Stimulated activated CD4-positive, alpha-beta T cell treated with anti-CD3 and anti-CD28 coated beads, Interleukin-2, amount 100 ng/mL, for 24 hours (primary cell): ENCODE measurements at regions not wholly inside any gene's neighbourhood (a gene's known extent, or its start where the extent isn't known, plus 50 kb on each side); places are given as distances from the start of the nearest gene placed in this dataset.

ENCODE experiments used
- DNase-seq, 2 donors: peaks; one replicate each; pipeline ENCODE4 v3.0.0-alpha.2; 2020

- no peak for DNase-seq
Measured at GRCh38 chr6:145043926-145044500, 691.3 kb downstream of the EPM2A start.

- DNase-seq: no peak
Measured at GRCh38 chr6:145044641-145045246, 690.6 kb downstream of the EPM2A start.

GRCh38 chr6:145045582-145045981, 689.7 kb downstream of the EPM2A start:
- no peak for DNase-seq

GRCh38 chr6:145047891-145048290, 687.4 kb downstream of the EPM2A start:
- no peak for DNase-seq

- no peak for DNase-seq
Measured at GRCh38 chr6:145051661-145052060, 683.7 kb downstream of the EPM2A start.

GRCh38 chr6:145055567-145055966, 679.8 kb downstream of the EPM2A start:
- no peak for DNase-seq

- no peak for DNase-seq
Measured at GRCh38 chr6:145060714-145061113, 674.6 kb downstream of the EPM2A start.

- no peak for DNase-seq
Measured at GRCh38 chr6:145063091-145063490, 672.2 kb downstream of the EPM2A start.

- no peak for DNase-seq
Measured at GRCh38 chr6:145067430-145067829, 667.9 kb downstream of the EPM2A start.

GRCh38 chr6:145068577-145068976, 666.7 kb downstream of the EPM2A start:
- no peak for DNase-seq

- DNase-seq: no peak
Measured at GRCh38 chr6:145069966-145070365, 665.4 kb downstream of the EPM2A start.

- DNase-seq: no peak
Measured at GRCh38 chr6:145070791-145071190, 664.5 kb downstream of the EPM2A start.

GRCh38 chr6:145071836-145072235, 663.5 kb downstream of the EPM2A start:
- DNase-seq: no peak

- no peak for DNase-seq
Measured at GRCh38 chr6:145073811-145074210, 661.5 kb downstream of the EPM2A start.

- DNase-seq: no peak
Measured at GRCh38 chr6:145074805-145075204, 660.5 kb downstream of the EPM2A start.

GRCh38 chr6:145075425-145075824, 659.9 kb downstream of the EPM2A start:
- no peak for DNase-seq

GRCh38 chr6:145076115-145076841, 659.0 kb downstream of the EPM2A start:
- no peak for DNase-seq

- DNase-seq: no peak
Measured at GRCh38 chr6:145077382-145077781, 657.9 kb downstream of the EPM2A start.

- DNase-seq: no peak
Measured at GRCh38 chr6:145080651-145081050, 654.7 kb downstream of the EPM2A start.

- no peak for DNase-seq
Measured at GRCh38 chr6:145081677-145082076, 653.6 kb downstream of the EPM2A start.

GRCh38 chr6:145082359-145082758, 653.0 kb downstream of the EPM2A start:
- DNase-seq: no peak

GRCh38 chr6:145086197-145086596, 649.1 kb downstream of the EPM2A start:
- no peak for DNase-seq

GRCh38 chr6:145087034-145087433, 648.3 kb downstream of the EPM2A start:
- no peak for DNase-seq

- DNase-seq: no peak
Measured at GRCh38 chr6:145090801-145091585, 644.3 kb downstream of the EPM2A start.
